A204.1 (cell line): ENCODE measurements at regions not wholly inside any gene's neighbourhood (a gene's known extent, or its start where the extent isn't known, plus 50 kb on each side); places are given as distances from the start of the nearest gene placed in this dataset.

ENCODE experiments used
- FAIRE-seq: peaks from 2 replicates; lab custom pipeline; 2012; peaks lifted over from hg19 to GRCh38; lab: Jason Lieb, UNC

GRCh38 chr16:54510685-54511221 is 224.2 kb upstream of the IRX3 start:
- no peak for FAIRE-seq

- no peak for FAIRE-seq
Measured at GRCh38 chr16:54509456-54509855, 222.9 kb upstream of the IRX3 start.

- no peak for FAIRE-seq
Measured at GRCh38 chr16:54508351-54508750, 221.8 kb upstream of the IRX3 start.

GRCh38 chr16:54506741-54507500 is 220.3 kb upstream of the IRX3 start:
- no peak for FAIRE-seq

GRCh38 chr16:54506214-54506580 is 219.6 kb upstream of the IRX3 start:
- FAIRE-seq: no peak

GRCh38 chr16:54505549-54506213 is 219.1 kb upstream of the IRX3 start:
- FAIRE-seq: no peak

- no peak for FAIRE-seq
Measured at GRCh38 chr16:54504372-54504771, 217.8 kb upstream of the IRX3 start.

GRCh38 chr16:54503856-54504219 is 217.3 kb upstream of the IRX3 start:
- no peak for FAIRE-seq

- no peak for FAIRE-seq
Measured at GRCh38 chr16:54503011-54503855, 216.6 kb upstream of the IRX3 start.

GRCh38 chr16:54501797-54502196 is 215.2 kb upstream of the IRX3 start:
- no peak for FAIRE-seq

- FAIRE-seq: no peak
Measured at GRCh38 chr16:54493594-54493993, 207.0 kb upstream of the IRX3 start.

GRCh38 chr16:54493061-54493460 is 206.5 kb upstream of the IRX3 start:
- FAIRE-seq: no peak

- no peak for FAIRE-seq
Measured at GRCh38 chr16:54490112-54490488, 203.5 kb upstream of the IRX3 start.

- no peak for FAIRE-seq
Measured at GRCh38 chr16:54489225-54490111, 202.9 kb upstream of the IRX3 start.

- FAIRE-seq: no peak
Measured at GRCh38 chr16:54488729-54489128, 202.1 kb upstream of the IRX3 start.

GRCh38 chr16:54487933-54488332 is 201.3 kb upstream of the IRX3 start:
- FAIRE-seq: no peak

GRCh38 chr16:54484700-54485099 is 198.1 kb upstream of the IRX3 start:
- no peak for FAIRE-seq

- no peak for FAIRE-seq
Measured at GRCh38 chr16:54482892-54483574, 196.4 kb upstream of the IRX3 start.

- no peak for FAIRE-seq
Measured at GRCh38 chr16:54480429-54480828, 193.8 kb upstream of the IRX3 start.

- FAIRE-seq: no peak
Measured at GRCh38 chr16:54479546-54479945, 193.0 kb upstream of the IRX3 start.

GRCh38 chr16:54477714-54478113 is 191.1 kb upstream of the IRX3 start:
- FAIRE-seq: no peak
